ENCODE measurements at regions not wholly inside any gene's neighbourhood (a gene's known extent, or its start where the extent isn't known, plus 50 kb on each side); places are given as distances from the start of the nearest gene placed in this dataset.

GRCh38 chr18:51339856-51340255 lies 142.4 kb upstream of the MEX3C start:
- Histone ChIP-seq H3K79me2 (ENCODE audit: low read length) (no peaks in the 10 kb centered on the region), H3F3A (ENCODE audit: insufficient read depth, low read length) (no peaks in the 10 kb centered on the region), H3K9me3 (replicated peaks; ENCODE audit: insufficient read depth, low read length) (no peaks in the 10 kb centered on the region), H4K20me1 (ENCODE audit: insufficient read depth, low read length) (no peaks in the 10 kb centered on the region), H3K4me1 (ENCODE audit: low read length) (0 out of 2 replicates have a peak, but pooled peaks cover 16% of the 10 kb centered on the region), H3K4me2 (ENCODE audit: low read depth, low read length) (no peak overlapping the region), H3K36me3 (replicated peaks; ENCODE audit: insufficient read depth, low read length) (no peaks in the 10 kb centered on the region), H2AFZ (ENCODE audit: low read length) (no peak overlapping the region), H3K4me3 (ENCODE audit: low read length) (no peak overlapping the region), H3K27ac (ENCODE audit: low read length) (no peak overlapping the region), H3K9me2 (replicated peaks; ENCODE audit: insufficient read depth, low read length) (no peaks in the 10 kb centered on the region), H3K27me3 (replicated peaks; ENCODE audit: insufficient read depth, low read length) (no peaks in the 10 kb centered on the region), H3K9ac (ENCODE audit: low read length) (no peak overlapping the region)
- no peak for DNase-seq
- no peak for TF ChIP-seq EZH2phosphoT487 (IDR thresholded peaks at IDR 0.05; ENCODE audit: low read length)
- TF ChIP-seq EZH2 (optimal IDR thresholded peaks at IDR 0.05; ENCODE audit: low read depth, low read length), result no peak

GRCh38 chr18:51340332-51340731 lies 142.9 kb upstream of the MEX3C start:
- Histone ChIP-seq H3K27me3 (replicated peaks; ENCODE audit: insufficient read depth, low read length) (no peaks in the 10 kb centered on the region), H3K4me3 (ENCODE audit: low read length) (no peak overlapping the region), H3K27ac (ENCODE audit: low read length) (no peak overlapping the region), H3K9me2 (replicated peaks; ENCODE audit: insufficient read depth, low read length) (no peaks in the 10 kb centered on the region), H3F3A (ENCODE audit: insufficient read depth, low read length) (no peaks in the 10 kb centered on the region), H2AFZ (ENCODE audit: low read length) (no peak overlapping the region), H3K4me1 (ENCODE audit: low read length) (0 out of 2 replicates have a peak, but pooled peaks cover 16% of the 10 kb centered on the region), H4K20me1 (ENCODE audit: insufficient read depth, low read length) (no peaks in the 10 kb centered on the region), H3K9me3 (replicated peaks; ENCODE audit: insufficient read depth, low read length) (no peaks in the 10 kb centered on the region), H3K79me2 (ENCODE audit: low read length) (no peaks in the 10 kb centered on the region), H3K36me3 (replicated peaks; ENCODE audit: insufficient read depth, low read length) (no peaks in the 10 kb centered on the region), H3K4me2 (ENCODE audit: low read depth, low read length) (no peak overlapping the region), H3K9ac (ENCODE audit: low read length) (no peak overlapping the region)
- no peak for TF ChIP-seq CTCF (IDR thresholded peaks at IDR 0.05; ENCODE audit: low read length)
- no peak for TF ChIP-seq EZH2phosphoT487 (IDR thresholded peaks at IDR 0.05; ENCODE audit: low read length)
- no peak for TF ChIP-seq EZH2 (optimal IDR thresholded peaks at IDR 0.05; ENCODE audit: low read depth, low read length)
- peak; percentile 27 for DNase-seq

GRCh38 chr18:51342815-51343214 lies 145.3 kb upstream of the MEX3C start:
- H3K36me3 ChIP-seq (replicated peaks; ENCODE audit: insufficient read depth, low read length), result no peaks in the 10 kb centered on the region
- DNase-seq, result peak; percentile 22
- H2AFZ ChIP-seq (ENCODE audit: low read length), result no peak overlapping the region
- H3K27me3 ChIP-seq (replicated peaks; ENCODE audit: insufficient read depth, low read length), result no peaks in the 10 kb centered on the region
- H3K4me1 ChIP-seq (ENCODE audit: low read length), result 0 out of 2 replicates have a peak, but pooled peaks cover 16% of the 10 kb centered on the region
- H3K79me2 ChIP-seq (ENCODE audit: low read length), result no peaks in the 10 kb centered on the region
- H3K9me3 ChIP-seq (replicated peaks; ENCODE audit: insufficient read depth, low read length), result no peaks in the 10 kb centered on the region
- H3K27ac ChIP-seq (ENCODE audit: low read length), result no peak overlapping the region
- H4K20me1 ChIP-seq (ENCODE audit: insufficient read depth, low read length), result no peaks in the 10 kb centered on the region
- no peak overlapping the region for H3K4me2 ChIP-seq (ENCODE audit: low read depth, low read length)
- H3K9ac ChIP-seq (ENCODE audit: low read length), result no peak overlapping the region
- H3K4me3 ChIP-seq (ENCODE audit: low read length), result no peak overlapping the region
- no peaks in the 10 kb centered on the region for H3F3A ChIP-seq (ENCODE audit: insufficient read depth, low read length)
- H3K9me2 ChIP-seq (replicated peaks; ENCODE audit: insufficient read depth, low read length), result no peaks in the 10 kb centered on the region
- TF ChIP-seq EZH2phosphoT487 (IDR thresholded peaks at IDR 0.05; ENCODE audit: low read length) (no peak), EZH2 (optimal IDR thresholded peaks at IDR 0.05; ENCODE audit: low read depth, low read length) (no peak), CTCF (IDR thresholded peaks at IDR 0.05; ENCODE audit: low read length) (no peak)

GRCh38 chr18:51345848-51346391 lies 148.4 kb upstream of the MEX3C start:
- Histone ChIP-seq H3K4me2 (ENCODE audit: low read depth, low read length) (no peak overlapping the region), H3K27me3 (replicated peaks; ENCODE audit: insufficient read depth, low read length) (no peaks in the 10 kb centered on the region), H3F3A (ENCODE audit: insufficient read depth, low read length) (no peaks in the 10 kb centered on the region), H3K9me3 (replicated peaks; ENCODE audit: insufficient read depth, low read length) (no peaks in the 10 kb centered on the region), H3K79me2 (ENCODE audit: low read length) (no peaks in the 10 kb centered on the region), H3K36me3 (replicated peaks; ENCODE audit: insufficient read depth, low read length) (no peaks in the 10 kb centered on the region), H2AFZ (ENCODE audit: low read length) (no peak overlapping the region), H3K4me1 (ENCODE audit: low read length) (0 out of 2 replicates have a peak, but pooled peaks cover 6% of the 10 kb centered on the region), H3K9ac (ENCODE audit: low read length) (no peak overlapping the region), H3K27ac (ENCODE audit: low read length) (no peak overlapping the region), H3K9me2 (replicated peaks; ENCODE audit: insufficient read depth, low read length) (no peaks in the 10 kb centered on the region), H3K4me3 (ENCODE audit: low read length) (no peak overlapping the region), H4K20me1 (ENCODE audit: insufficient read depth, low read length) (no peaks in the 10 kb centered on the region)
- TF ChIP-seq CTCF (IDR thresholded peaks at IDR 0.05; ENCODE audit: low read length) (no peak), EZH2phosphoT487 (IDR thresholded peaks at IDR 0.05; ENCODE audit: low read length) (no peak), EZH2 (optimal IDR thresholded peaks at IDR 0.05; ENCODE audit: low read depth, low read length) (no peak)
- DNase-seq, result no peak
